ENCODE measurements at regions not wholly inside any gene's neighbourhood (a gene's known extent, or its start where the extent isn't known, plus 50 kb on each side); places are given as distances from the start of the nearest gene placed in this dataset.

- TF ChIP-seq CTCF (conservative IDR thresholded peaks at IDR 0.05; ENCODE audit: low read depth, low read length) (no peak), EZH2 (IDR thresholded peaks at IDR 0.05; ENCODE audit: borderline replicate concordance, low read depth, low read length, poor library complexity, severe bottlenecking) (no peak)
Measured at GRCh38 chr16:86806181-86806837, 228.0 kb downstream of the FOXL1 start.
